KMS-11 (cell line): ENCODE measurements at regions not wholly inside any gene's neighbourhood (a gene's known extent, or its start where the extent isn't known, plus 50 kb on each side); places are given as distances from the start of the nearest gene placed in this dataset.

Source experiments
- H2AFZ ChIP-seq: fragments of 200-600 bp; sonication (generic); 2 replicates; pipeline ENCODE4 v1.6.1; 2016; ENCODE audit warnings: antibody characterized with exemption, mixed run types, low read depth
- H3K27ac ChIP-seq: fragments of 200-600 bp; sonication (generic); 2 replicates; pipeline ENCODE4 v1.6.1; 2016; ENCODE audit warnings: mild to moderate bottlenecking, mixed run types
- H3K27me3 ChIP-seq: fragments of 200-600 bp; sonication (generic); 2 replicates; pipeline ENCODE4 v1.6.1; 2017; ENCODE audit warnings: mild to moderate bottlenecking, low read depth, mixed run types, moderate library complexity; ENCODE audit not compliant: insufficient read depth
- H3K36me3 ChIP-seq: fragments of 200-600 bp; sonication (generic); 2 replicates; pipeline ENCODE4 v1.6.1; 2017; ENCODE audit warnings: mild to moderate bottlenecking, mixed run types; ENCODE audit not compliant: insufficient read depth
- H3K4me1 ChIP-seq: fragments of 200-600 bp; sonication (generic); 2 replicates; pipeline ENCODE4 v1.6.1; 2016; ENCODE audit warnings: mild to moderate bottlenecking, low read depth, mixed run types; ENCODE audit not compliant: poor library complexity, severe bottlenecking
- H3K4me2 ChIP-seq: fragments of 200-600 bp; sonication (generic); 2 replicates; pipeline ENCODE4 v1.7.0; 2016; ENCODE audit warnings: mild to moderate bottlenecking, mixed run types
- H3K4me3 ChIP-seq: fragments of 200-600 bp; sonication (generic); IDR thresholded peaks from 2 replicates; pipeline ENCODE4 v1.6.1; 2017; ENCODE audit warnings: low read depth, low read length, mixed read lengths; ENCODE audit not compliant: insufficient read depth
- H3K79me2 ChIP-seq: fragments of 200-600 bp; sonication (generic); 2 replicates; pipeline ENCODE4 v1.6.1; 2016; ENCODE audit warnings: low read depth, mixed run types; ENCODE audit not compliant: insufficient read depth
- H3K9ac ChIP-seq: fragments of 200-600 bp; sonication (generic); 2 replicates; pipeline ENCODE4 v1.6.1; 2016; ENCODE audit warnings: mild to moderate bottlenecking, mixed run types
- H4K20me1 ChIP-seq: fragments of 200-600 bp; sonication (generic); 2 replicates; pipeline ENCODE4 v1.6.1; 2016; ENCODE audit warnings: mild to moderate bottlenecking, mixed run types; ENCODE audit not compliant: insufficient read depth
- CTCF ChIP-seq: fragments of 200-600 bp; sonication (generic); conservative IDR thresholded peaks from 2 replicates; pipeline ENCODE4 v1.6.1; 2017; ENCODE audit warnings: low read depth, mild to moderate bottlenecking, antibody characterized with exemption, low read length, moderate library complexity, mixed read lengths

- Histone ChIP-seq H3K27me3 (peaks cover 24% of the 10 kb centered on the region), H3K36me3 (no peaks in the 10 kb centered on the region), H3K27ac (no peak overlapping the region), H3K4me1 (no peaks in the 10 kb centered on the region), H4K20me1 (no peaks in the 10 kb centered on the region), H3K9ac (no peak overlapping the region), H2AFZ (no peak overlapping the region), H3K4me2 (no peak overlapping the region), H3K4me3 (no peak overlapping the region), H3K79me2 (no peaks in the 10 kb centered on the region)
- no peak for TF ChIP-seq CTCF
Measured at GRCh38 chr1:36735436-36735835, 252.7 kb upstream of the CSF3R start.

- no peaks in the 10 kb centered on the region for H3K4me1 ChIP-seq
- no peaks in the 10 kb centered on the region for H4K20me1 ChIP-seq
- H3K4me3 ChIP-seq, result no peak overlapping the region
- H3K27me3 ChIP-seq, result peaks cover 24% of the 10 kb centered on the region
- no peak overlapping the region for H3K27ac ChIP-seq
- H3K36me3 ChIP-seq, result no peaks in the 10 kb centered on the region
- H3K79me2 ChIP-seq, result no peaks in the 10 kb centered on the region
- no peak overlapping the region for H3K4me2 ChIP-seq
- TF ChIP-seq CTCF, result no peak
- H2AFZ ChIP-seq, result no peak overlapping the region
- H3K9ac ChIP-seq, result no peak overlapping the region
Measured at GRCh38 chr1:36734356-36734755, 251.6 kb upstream of the CSF3R start.

GRCh38 chr1:36733748-36734147, 251.0 kb upstream of the CSF3R start:
- no peak for TF ChIP-seq CTCF
- Histone ChIP-seq H3K4me1 (no peaks in the 10 kb centered on the region), H4K20me1 (no peaks in the 10 kb centered on the region), H3K4me3 (no peak overlapping the region), H3K4me2 (no peak overlapping the region), H2AFZ (no peak overlapping the region), H3K79me2 (no peaks in the 10 kb centered on the region), H3K36me3 (no peaks in the 10 kb centered on the region), H3K27ac (no peak overlapping the region), H3K9ac (no peak overlapping the region), H3K27me3 (peaks cover 26% of the 10 kb centered on the region)

GRCh38 chr1:36732015-36732356, 249.3 kb upstream of the CSF3R start:
- no peaks in the 10 kb centered on the region for H3K79me2 ChIP-seq
- no peak overlapping the region for H3K4me2 ChIP-seq
- H3K4me1 ChIP-seq, result no peaks in the 10 kb centered on the region
- H4K20me1 ChIP-seq, result no peaks in the 10 kb centered on the region
- H3K27me3 ChIP-seq, result peaks cover 24% of the 10 kb centered on the region; the same call in 1 of the 2 replicates
- no peak overlapping the region for H3K27ac ChIP-seq
- H3K9ac ChIP-seq, result no peak overlapping the region
- TF ChIP-seq CTCF, result no peak
- no peak overlapping the region for H3K4me3 ChIP-seq
- no peaks in the 10 kb centered on the region for H3K36me3 ChIP-seq
- H2AFZ ChIP-seq, result no peak overlapping the region
